ENCODE measurements at regions not wholly inside any gene's neighbourhood (a gene's known extent, or its start where the extent isn't known, plus 50 kb on each side); places are given as distances from the start of the nearest gene placed in this dataset.
"Not testable (repeated sequence)": the region's sequence is repeated elsewhere in the genome, so short reads cannot be mapped to it uniquely, and the experiment has no call there.

- no peak for DNase-seq (ENCODE audit: low spot score)
These were observed 162.8 kb downstream of the SMAD6 start for GRCh38 chr15:66864871-66865281.

- no peak for DNase-seq (ENCODE audit: low spot score)
These were observed 163.9 kb downstream of the SMAD6 start for GRCh38 chr15:66865622-66866611.

GRCh38 chr15:66866656-66867055 lies 164.6 kb downstream of the SMAD6 start:
- no peak for DNase-seq (ENCODE audit: low spot score)

GRCh38 chr15:66868918-66869317 lies 166.9 kb downstream of the SMAD6 start:
- DNase-seq (ENCODE audit: low spot score): peak; percentile 6

- no peak for DNase-seq (ENCODE audit: low spot score)
These were observed 168.9 kb downstream of the SMAD6 start for GRCh38 chr15:66870880-66871388.

GRCh38 chr15:66872405-66872804 lies 170.4 kb downstream of the SMAD6 start:
- no peak for DNase-seq (ENCODE audit: low spot score)

GRCh38 chr15:66873331-66873730 lies 171.3 kb downstream of the SMAD6 start:
- DNase-seq (ENCODE audit: low spot score): not testable (repeated sequence)

- DNase-seq (ENCODE audit: low spot score): no peak
These were observed 171.8 kb downstream of the SMAD6 start for GRCh38 chr15:66873856-66874255.

- DNase-seq (ENCODE audit: low spot score): no peak
These were observed 173.8 kb downstream of the SMAD6 start for GRCh38 chr15:66875588-66876420.

- DNase-seq (ENCODE audit: low spot score): no peak
These were observed 174.3 kb downstream of the SMAD6 start for GRCh38 chr15:66876421-66876730.

GRCh38 chr15:66876731-66877476 lies 174.9 kb downstream of the SMAD6 start:
- DNase-seq (ENCODE audit: low spot score): no peak

GRCh38 chr15:66877477-66878271 lies 175.6 kb downstream of the SMAD6 start:
- no peak for DNase-seq (ENCODE audit: low spot score)

- no peak for DNase-seq (ENCODE audit: low spot score)
These were observed 176.7 kb downstream of the SMAD6 start for GRCh38 chr15:66878761-66879160.

GRCh38 chr15:66879531-66880368 lies 177.7 kb downstream of the SMAD6 start:
- no peak for DNase-seq (ENCODE audit: low spot score)

GRCh38 chr15:66880380-66881155 lies 178.5 kb downstream of the SMAD6 start:
- DNase-seq (ENCODE audit: low spot score): no peak

- DNase-seq (ENCODE audit: low spot score): no peak
These were observed 179.3 kb downstream of the SMAD6 start for GRCh38 chr15:66881173-66881905.

- no peak for DNase-seq (ENCODE audit: low spot score)
These were observed 180.4 kb downstream of the SMAD6 start for GRCh38 chr15:66882251-66883020.

Measured in mucosa of gallbladder (tissue), 1 donor.